DMS153 treated with DMSO at 0.1 percent for 48 hours (cell line): ENCODE measurements at regions not wholly inside any gene's neighbourhood (a gene's known extent, or its start where the extent isn't known, plus 50 kb on each side); places are given as distances from the start of the nearest gene placed in this dataset.
"Not testable (repeated sequence)": the region's sequence is repeated elsewhere in the genome, so short reads cannot be mapped to it uniquely, and the experiment has no call there.

Experiments
- DNase-seq: peaks from one replicate; lab custom pipeline; 2025; ENCODE audit not compliant: unreplicated experiment; lab: John Stamatoyannopoulos, UW

DNA sequence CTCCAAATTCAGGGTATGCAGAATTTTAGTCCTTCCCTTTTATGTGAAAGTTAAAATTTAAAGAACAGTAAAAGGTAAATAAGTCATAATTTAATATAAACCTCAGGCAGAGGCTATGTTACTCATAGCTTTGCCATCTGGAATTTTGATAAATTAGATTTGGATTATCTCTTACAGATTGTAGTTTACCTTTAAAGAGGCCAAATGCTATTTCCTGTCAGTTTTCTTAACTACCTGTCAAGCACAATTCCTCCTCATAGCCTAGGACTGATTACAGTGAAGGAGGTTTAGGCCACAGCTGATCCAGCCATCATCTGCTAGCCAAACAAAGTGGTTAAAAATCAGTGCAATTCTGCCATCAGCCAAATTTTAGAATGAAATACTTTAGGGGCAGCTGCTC, 128.1 kb downstream of the MFAP3L start:
- DNase-seq = no peak

- DNase-seq = not testable (repeated sequence)
Measured at GRCh38 chr4:169894767-169895166, 131.4 kb downstream of the MFAP3L start.

- DNase-seq = no peak
Measured at GRCh38 chr4:169885893-169886292, 128.1 kb upstream of the HPF1 start.

DNA sequence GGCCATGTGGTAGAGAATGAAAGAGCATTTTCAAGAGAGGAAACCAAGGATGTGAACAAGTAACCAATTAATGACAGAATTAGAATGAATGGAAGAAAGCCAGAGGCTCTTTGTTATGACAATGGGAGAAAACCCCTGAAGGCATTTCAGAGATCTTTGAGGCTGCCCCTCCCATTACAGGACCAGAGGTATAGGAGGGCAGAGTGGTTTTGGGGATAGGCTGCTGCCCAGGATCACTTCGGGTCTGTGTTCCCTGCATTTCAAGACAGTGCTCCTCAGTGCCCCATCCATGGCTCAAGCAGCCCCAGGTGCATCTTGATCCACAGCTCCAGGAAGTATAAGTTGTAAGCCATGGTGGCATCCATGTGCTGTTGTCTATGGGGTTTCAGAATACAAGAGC, 124.0 kb upstream of the HPF1 start:
- DNase-seq = no peak

DNA sequence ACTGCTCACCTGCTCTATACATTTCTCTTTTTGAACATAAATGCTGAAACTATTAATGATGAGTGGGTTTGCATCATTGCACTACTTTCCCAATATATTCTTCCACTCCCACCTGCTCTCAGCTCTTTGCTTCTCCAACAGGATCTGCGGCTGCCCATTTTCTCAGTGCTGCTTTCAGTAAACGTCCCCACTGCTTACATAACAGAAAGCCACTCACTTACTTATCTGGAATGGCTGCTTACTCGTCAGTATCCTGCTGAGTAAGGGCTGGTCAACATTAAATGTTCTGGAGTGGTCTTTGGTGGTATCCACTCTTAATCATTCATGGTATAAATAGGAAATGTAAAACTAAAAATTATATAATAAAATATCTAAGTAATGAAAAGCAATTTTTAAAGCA, 112.8 kb upstream of the HPF1 start:
- DNase-seq = no peak

GRCh38 chr4:169869490-169869889, 111.7 kb upstream of the HPF1 start:
- no peak for DNase-seq

DNA sequence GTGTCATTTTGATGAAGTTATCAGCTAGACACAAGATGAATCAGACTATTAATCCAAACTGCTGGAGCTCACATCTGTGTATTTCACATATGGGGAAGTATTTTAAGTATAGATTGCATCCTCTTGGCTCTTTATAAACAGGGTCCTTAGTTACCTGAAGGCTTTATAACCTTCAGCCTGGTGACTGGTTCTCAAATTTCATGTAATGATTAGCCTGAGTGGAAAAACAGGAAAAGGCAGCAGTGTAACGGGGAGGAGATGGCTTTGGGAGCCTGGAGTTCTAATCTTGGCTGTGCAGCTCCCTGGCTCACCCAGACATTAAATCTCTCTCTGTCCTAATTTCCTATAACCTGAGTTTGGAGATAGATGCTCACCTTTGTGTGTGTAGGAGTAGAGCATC, 103.8 kb upstream of the HPF1 start:
- no peak for DNase-seq

GRCh38 chr4:169859366-169860216, 101.8 kb upstream of the HPF1 start:
- no peak for DNase-seq

DNA sequence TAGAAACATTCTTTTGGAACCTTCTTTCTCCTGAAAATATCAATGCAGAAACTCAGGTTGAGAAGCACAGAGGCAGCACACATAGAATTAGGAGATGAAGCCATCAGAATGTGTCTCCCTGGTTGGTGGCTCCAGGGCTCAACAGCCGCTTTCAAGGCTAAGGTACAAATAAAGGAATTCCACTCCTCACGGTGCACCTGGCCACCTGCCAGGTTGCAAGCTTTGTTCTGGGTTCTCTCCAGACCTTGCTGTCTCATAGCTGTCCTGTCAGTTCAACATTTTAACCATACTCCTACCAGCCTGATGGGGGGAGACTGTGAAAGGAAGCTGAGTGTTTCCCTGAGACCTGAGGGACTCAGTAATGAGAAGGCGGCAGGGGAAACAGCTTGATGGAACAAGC, 96.3 kb upstream of the HPF1 start:
- DNase-seq = peak; percentile 5

DNA sequence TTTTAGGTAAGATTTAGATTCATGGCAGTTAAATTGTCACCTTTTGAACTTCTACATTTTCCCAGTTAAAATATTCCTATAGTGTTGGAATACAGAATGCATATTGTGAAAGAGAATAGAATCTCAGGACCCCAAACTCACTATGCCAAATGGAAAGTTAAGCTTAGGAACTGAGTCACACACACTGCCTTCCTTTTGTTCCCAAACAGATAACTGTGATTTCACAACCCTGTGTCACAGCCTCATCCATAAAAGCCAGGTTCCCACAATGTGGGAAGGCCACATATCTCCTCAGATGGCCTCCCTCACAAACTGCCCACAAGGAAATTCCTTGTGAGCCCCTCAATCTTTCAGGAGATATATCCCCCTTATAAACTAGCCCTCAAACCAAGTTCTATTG, 94.7 kb upstream of the HPF1 start:
- DNase-seq = no peak

- no peak for DNase-seq
Measured at GRCh38 chr4:169851750-169852149, 94.0 kb upstream of the HPF1 start.

DNA sequence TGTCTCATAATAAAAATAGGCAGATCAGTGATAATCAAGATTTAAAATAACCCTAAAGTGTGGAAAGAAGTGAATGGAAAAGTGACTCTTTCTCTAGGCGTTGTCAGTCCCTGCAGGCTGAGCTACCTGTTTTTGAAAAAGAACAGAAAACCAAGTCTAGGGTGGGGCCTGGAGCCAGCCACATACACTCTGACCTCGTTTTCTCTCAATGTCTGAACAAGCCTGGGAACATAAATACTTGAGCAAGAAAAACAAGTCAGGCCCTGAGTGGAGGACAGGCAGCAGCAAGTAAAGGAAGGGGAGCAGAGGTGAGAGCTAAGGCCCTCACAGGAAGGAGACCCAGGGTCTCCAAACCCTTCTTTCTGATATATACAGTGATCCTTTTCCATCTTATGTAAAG, 91.7 kb upstream of the HPF1 start:
- no peak for DNase-seq

DNA sequence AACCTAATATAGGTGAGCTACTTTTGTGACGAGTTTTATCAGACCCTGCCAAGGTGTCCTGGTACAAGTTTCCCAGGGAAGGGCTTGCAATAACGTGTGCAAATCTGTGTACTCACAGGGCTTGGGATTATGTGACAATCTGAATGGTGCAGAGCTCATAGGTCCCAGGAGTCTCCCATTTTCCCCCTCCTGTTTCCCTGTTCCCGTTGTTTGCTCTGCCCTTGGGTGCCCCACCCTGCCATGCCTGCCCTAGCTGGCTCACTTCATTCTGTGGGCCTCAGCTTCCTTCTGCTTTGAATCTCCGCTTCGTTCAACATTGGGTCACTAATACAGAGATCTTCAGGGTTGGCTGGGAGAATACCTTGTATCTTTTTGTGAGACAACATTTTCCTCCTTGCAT, 90.3 kb upstream of the HPF1 start:
- DNase-seq = no peak

GRCh38 chr4:169847171-169847570, 89.4 kb upstream of the HPF1 start:
- DNase-seq = no peak

DNA sequence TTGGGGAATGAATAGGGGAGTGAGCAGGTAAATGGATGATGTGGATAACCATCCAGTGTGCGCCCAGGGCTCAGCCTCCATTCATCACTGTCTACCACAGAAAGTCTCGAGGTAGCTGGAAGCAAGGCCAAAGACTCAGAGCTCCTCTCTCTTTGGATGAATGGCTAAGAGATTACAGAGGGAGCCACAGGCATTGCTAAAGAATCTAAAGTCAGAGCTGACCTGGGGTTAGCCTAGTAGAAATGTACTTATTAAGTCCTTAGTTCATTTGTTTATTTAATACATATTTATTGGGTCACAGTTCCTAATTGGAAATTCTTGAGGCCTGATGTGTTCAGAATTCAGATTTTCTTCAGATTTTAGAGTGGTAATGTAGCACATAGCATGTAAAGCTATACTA, 88.7 kb upstream of the HPF1 start:
- no peak for DNase-seq

GRCh38 chr4:169841776-169842175, 84.0 kb upstream of the HPF1 start:
- no peak for DNase-seq

GRCh38 chr4:169840554-169840953, 82.8 kb upstream of the HPF1 start:
- no peak for DNase-seq

DNA sequence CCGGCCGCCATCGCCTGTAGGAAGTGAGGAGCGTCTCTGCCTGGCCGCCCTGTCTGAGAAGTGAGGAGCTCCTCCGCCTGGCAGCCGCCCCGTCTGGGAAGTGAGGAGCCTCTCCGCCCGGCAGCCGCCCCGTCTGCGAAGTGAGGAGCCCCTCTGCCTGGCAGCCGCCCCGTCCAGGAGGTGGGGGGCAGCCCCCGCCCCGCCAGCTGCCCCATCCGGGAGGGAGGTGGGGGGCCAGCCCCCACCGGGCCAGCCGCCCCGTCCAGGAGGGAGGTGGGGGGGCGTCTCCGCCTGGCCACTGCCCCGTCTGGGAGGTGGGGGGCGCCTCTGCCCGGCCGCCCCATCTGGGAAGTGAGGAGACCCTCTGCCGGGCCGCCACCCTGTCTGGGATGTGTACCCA, 70.6 kb upstream of the HPF1 start:
- DNase-seq = not testable (repeated sequence)

GRCh38 chr4:169826634-169827187, 69.0 kb upstream of the HPF1 start:
- no peak for DNase-seq

GRCh38 chr4:169823685-169824084, 65.9 kb upstream of the HPF1 start:
- DNase-seq = no peak

DNA sequence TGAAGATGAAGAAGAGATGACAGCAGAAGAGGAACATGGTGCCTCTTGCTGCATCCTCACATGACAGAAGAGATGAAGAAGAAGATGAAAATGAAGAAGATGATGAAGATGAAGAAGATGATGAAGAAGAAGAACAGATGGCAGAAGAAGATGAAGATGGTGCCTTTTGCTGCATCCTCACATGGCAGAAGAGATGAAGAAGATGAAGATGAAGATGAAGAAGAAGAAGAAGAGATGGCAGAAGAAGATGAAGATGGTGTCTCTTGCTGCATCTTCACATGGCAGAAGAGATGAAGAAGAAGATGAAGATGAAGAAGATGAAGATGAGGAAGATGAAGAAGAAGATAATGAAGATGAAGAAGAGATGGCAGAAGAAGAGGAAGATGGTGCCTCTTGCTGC, 63.7 kb upstream of the HPF1 start:
- DNase-seq = no peak

GRCh38 chr4:169818063-169818679, 60.4 kb upstream of the HPF1 start:
- DNase-seq = no peak
